Activated T-cell treated with anti-CD3 and anti-CD28 coated beads for 1 hour (primary cell): ENCODE measurements at regions not wholly inside any gene's neighbourhood (a gene's known extent, or its start where the extent isn't known, plus 50 kb on each side); places are given as distances from the start of the nearest gene placed in this dataset.

ENCODE experiments used
- DNase-seq: peaks from one replicate; pipeline ENCODE4 v3.0.0-alpha.2; 2020; ENCODE audit warnings: low read depth

DNA sequence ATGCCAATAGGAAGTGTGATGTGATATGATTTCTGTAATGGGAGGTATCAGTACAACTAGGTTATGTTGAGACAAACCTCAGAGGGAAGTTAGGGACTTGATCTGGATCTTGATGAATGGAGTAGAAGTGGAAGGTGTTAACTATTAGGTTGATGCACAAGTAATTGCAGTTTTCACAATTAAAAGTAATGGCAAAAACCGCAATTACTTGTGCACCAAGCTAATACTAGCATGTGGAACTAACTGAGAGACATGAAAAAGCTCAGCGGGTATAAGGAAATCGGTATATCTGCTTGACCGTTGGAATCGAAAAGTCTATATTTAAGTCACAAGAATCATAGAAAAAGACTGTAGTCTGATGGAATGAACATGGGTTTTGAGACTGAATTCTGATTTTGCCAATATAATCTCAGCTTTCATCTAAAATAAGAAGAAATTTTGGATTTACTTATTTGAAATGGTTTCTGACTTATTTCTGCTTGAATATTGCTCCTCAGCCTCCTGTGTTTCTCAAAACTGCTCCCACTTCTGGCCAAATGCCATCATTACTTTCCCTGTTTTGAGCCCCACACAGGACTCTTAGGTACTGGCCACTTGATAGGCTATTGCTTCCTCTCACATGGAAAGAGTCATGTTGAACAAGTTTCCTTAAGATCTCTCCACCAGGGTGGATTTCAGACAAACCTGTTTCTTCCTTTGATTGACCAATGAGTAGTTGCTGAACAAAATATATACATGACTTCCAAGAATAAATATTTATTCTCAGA lies 271.5 kb upstream of the COL8A1 start:
- no peak for DNase-seq

DNA sequence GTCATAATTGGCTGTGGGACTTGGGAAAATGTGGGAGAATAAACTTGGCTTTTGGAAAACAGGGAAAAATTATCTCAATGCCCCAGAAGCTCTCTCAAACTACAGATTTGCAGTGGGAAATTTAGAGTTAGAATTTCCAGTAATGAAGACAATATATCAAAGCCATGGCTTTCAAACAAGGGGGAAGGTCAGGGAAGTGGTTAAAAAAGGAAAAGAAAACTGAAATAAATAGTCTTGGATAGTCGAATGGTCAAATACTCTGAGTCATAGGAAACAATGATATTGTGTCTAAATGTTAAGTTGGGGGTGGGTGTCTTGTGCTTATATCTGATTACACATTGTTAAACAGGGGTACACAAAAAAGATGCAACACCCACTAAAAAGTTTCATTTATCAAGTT lies 272.4 kb upstream of the COL8A1 start:
- DNase-seq = no peak

DNA sequence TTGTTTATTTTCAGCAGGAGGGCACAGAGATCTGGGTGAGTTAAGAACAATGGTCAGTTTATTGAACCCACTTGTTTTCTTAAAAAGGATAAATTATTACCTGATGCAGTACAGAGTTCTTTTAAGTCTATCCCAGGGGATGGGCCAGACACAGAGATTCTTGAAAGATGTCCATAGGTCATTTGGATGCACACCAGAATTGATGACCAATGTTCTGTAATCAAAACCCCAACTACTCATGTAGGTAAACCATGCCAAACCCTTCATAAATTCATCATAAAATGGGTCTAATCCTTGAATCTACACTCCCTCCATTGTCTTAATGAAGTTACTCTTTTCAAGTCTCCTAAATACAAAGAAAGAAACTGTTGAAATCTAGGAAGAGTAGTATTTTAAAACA lies 273.0 kb upstream of the COL8A1 start:
- no peak for DNase-seq

DNA sequence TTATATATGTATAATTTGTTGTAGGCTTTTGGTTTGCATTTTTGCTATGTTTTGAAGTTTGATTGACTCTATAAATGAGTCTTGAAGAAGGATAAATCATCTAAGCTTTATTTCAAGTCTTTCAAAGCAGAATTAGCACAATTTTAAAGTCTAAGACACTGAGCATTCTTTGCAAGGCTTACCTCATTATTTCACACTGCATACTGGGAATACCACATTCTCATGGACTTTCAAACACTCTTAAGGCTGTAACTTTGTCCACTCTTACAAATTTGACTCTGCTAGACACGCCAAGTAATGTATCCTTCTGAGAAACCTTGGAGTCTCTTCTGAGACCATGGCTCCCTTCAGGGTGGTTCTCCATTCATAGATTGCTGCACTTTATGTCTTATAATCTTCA lies 281.3 kb upstream of the COL8A1 start:
- no peak for DNase-seq

DNA sequence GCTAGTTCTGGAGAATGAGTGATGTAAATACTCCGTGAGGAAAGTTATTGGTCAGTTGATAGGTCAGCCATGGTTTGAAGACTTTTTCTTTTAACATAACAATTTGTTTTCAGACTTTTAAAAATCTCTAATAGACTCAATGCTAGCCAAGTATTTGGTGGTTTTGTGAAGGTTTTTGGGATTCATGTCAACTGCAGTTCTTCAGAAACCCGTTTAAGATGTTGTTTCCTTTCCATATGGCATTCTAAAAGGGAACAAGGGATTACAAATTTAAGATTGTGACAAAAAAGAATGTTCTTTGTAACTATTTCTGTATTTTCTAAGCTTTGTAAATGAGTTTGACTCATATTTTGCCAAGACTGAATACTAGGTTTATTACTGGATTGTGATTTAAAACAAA lies 281.7 kb upstream of the COL8A1 start:
- no peak for DNase-seq

DNA sequence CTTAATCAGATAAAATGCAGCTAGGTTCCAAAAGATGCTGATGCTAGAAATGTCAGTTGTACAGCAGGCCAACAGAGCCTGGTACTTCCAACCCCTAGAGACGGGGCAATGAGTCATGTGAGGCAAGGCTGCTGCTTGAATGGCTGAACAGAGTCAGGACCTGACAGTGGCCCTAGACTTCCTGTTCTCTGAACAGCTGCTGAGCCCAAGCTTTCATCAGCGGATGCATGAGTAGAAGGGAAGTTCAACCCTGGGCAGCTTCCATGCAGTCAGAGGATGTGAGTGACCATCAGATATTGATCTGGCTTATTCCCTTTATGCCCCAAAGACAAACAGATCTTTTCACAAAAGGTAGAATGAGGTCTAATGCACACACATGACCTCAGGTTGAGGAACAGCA lies 282.9 kb upstream of the COL8A1 start:
- no peak for DNase-seq

DNA sequence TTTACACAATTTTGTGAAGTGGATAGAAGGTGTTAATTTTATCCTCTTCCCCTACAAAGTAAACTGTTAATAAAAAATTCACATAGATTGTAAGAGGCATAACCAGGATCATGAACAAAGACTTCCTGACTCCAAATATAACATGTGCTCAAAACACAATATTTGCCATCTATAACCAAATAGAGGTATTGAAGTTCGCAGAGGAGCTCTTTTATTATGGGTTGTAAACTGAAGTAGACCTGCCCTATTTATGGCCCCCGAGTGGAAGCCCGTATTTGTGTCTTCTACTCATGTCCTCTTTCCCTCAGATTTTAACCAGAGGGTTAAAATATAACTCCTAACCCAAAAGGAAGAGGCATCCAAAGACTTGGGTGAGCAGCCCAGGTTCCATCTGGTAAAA lies 285.6 kb upstream of the COL8A1 start:
- DNase-seq = no peak

DNA sequence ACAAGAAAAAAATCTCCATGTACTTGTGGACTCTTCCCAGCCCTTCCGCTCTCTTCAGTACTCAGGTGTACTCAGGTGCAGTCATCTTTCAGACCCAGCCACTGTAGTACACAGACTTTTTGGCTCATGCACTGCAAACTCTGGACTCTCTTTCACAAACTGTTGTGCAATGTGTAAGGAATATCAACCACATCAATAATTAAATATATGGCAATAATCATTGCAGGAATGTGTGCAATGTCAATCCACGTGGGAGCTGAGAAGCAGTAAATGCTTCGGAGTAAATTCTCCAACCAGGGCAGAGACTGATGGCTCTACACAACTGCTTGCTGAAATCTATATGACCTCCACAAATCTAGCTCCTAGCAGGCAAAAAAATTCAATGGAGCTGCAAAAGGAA lies 287.3 kb upstream of the COL8A1 start:
- DNase-seq = no peak

DNA sequence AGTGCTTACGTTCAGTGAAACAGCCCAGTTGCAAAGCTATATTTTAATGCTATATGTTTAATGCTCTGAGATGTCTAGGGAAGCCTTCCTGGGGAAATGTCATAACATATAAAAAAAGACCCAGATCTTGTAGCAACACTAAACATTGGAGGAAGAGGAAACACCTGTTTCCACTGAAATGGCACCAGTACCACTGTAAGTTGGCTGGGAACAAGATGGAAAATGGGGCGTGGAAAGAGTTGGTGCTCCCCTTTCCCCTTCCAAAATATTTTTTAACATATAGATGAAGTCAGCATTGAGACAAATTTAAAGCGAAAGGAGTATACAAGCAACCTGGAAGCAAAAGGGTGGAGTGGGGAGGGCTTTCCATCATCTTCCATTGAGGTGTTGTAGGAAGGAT lies 289.9 kb upstream of the COL8A1 start:
- DNase-seq = no peak

DNA sequence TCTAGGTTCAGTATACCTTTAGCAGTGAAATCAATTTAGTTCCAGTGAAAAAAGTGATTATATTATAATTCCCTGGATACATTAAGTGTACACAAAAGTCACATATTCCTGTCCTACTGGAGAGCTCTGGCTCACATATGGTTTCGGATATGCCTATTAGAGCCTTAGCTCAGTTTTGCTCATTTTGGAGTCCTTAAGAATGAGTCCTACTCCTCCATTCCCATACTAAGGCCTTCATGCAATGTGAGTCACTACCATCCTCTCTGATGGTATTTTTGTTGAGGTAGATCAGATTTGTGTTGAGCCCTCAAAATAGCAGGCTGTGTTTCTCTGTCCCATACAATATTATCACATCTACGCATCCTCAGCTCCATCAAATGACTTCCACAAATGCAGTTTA lies 294.2 kb upstream of the COL8A1 start:
- DNase-seq = no peak

DNA sequence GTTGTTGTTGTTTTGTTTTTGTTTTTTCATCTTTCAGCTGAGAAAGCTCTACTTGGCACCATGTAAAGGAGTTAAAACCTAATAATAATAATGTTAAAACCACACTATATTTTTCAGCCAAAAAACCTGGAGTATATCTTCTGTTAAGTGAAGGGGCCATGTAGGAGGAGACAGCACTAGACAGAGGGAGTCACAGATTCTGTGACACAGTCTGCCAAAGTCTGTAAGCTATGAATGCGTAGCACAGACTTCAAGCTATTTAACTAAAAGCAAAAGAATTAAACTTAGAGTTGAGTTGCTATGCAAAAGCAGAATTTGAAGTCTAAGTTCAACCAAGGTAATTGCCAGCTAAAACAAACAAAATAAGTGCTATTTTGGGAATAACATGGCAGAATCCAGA lies 296.0 kb upstream of the COL8A1 start:
- no peak for DNase-seq

DNA sequence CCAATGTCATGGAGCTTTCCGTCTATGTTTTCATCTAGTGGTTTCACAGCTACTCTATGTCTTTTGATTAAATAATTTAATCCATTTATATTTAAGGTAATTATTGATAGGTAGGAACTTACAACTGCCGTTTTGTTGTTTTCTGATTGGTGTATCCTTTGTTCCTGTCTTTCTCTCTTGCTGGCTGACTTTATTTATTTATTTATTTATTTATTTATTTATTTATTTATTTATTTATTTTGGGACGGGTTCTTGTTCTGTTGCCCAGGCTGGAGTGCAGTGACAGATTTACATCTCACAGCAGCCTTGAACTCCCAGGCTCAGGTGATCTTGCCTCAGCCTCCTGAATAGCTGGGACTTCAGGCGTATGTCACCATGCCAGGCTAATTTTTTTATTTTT lies 299.2 kb upstream of the COL8A1 start:
- DNase-seq = no peak

DNA sequence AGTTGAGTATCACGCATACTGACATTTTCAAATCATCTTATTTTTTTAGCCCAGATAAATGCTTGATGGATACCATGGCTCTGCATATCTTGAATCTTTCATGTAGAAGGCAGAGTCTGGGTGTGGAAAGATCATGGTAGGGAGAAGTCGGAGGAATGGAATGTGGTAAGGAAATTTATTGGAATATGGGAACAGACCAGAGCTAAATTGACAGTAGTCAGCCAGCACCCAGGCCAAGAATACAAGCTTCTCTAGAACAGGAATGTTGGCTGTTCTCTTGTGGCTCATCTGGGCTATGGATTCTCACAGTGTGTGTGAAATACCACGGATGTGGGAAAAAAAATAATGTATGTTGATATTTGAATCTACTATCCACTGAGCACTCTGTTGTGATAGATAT lies 305.7 kb upstream of the COL8A1 start:
- no peak for DNase-seq

DNA sequence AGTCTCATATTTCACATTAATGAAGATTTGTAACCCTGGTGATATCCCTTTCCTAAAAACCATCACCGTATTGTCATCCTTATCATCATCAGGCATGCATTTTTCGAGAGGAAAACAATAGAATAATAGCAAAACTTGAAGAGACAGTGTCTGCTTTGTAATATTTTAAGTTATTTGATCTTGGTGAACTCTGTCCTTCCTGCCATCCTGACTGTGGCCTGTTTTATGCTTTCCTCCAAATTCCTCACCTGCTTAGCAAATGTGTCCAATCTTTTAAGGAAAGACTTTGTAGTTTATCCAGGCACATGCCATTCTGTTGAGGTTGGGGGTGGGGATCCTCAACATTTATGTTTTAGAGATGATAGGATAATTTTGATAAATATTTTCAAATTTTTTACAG lies 306.1 kb upstream of the COL8A1 start:
- DNase-seq = no peak

DNA sequence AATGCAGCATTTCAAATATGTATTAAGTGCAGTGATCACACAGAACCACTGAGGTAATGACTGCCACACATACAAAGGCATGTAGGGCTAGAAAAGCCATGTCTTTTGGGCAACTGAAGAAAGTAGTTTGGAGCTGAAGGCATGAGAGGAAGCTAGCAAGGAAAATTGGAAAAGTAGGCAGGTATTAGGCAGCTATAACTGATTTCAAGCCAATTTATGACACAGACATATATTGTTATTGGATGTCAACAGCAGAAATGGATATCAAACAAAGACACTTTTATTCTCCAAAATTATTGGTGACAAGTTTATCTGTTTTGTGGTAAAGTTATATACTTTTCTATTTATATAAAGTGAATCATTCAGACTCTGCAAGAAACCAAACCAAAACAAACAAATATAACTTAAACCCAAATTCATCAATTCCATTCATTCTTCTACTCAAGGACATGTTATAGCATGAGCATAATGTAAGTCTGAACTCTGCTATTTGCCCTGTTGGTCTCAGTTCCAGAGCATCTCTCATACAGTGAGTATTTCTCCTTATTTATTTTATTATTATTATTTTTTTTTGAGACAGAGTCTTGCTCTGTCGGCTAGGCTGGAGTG lies 307.4 kb upstream of the COL8A1 start:
- DNase-seq = no peak

DNA sequence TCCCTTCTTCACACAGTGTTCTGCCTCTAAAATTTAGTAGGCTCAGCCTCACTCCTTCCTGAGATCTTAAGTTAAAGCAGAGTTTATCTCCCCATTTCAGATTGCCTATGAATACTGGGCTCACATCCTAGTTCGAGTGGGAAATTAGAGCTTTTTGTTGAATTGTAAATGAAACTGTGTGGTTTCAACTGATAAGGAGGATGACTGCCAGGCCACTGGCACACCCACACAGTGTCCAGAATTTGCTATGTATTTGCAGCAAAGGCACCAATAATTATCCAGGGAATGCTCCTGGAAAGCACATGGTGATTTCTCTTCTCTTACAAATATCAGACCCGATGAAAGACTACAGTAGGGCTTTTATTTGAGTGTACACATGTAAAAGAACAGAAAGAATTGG lies 308.1 kb upstream of the COL8A1 start:
- no peak for DNase-seq

DNA sequence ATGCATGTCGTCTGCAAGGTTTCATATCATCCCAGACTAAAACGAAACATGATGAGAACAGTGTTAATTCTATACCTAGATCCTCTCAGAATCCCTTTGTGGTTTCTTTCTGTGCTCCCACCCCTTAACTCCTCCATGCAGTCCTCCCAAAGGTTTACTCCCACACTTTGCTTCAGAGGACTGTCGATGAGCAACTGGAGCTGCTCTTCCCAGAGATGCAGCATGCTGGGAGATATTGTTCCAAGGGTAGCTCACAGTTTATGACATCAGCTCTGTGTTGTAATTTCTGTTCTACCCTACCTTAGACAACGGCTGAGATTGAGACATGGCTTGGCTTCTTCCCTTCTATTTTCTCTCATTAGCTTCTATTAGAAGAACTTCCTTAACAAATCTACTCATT lies 313.0 kb upstream of the COL8A1 start:
- no peak for DNase-seq

DNA sequence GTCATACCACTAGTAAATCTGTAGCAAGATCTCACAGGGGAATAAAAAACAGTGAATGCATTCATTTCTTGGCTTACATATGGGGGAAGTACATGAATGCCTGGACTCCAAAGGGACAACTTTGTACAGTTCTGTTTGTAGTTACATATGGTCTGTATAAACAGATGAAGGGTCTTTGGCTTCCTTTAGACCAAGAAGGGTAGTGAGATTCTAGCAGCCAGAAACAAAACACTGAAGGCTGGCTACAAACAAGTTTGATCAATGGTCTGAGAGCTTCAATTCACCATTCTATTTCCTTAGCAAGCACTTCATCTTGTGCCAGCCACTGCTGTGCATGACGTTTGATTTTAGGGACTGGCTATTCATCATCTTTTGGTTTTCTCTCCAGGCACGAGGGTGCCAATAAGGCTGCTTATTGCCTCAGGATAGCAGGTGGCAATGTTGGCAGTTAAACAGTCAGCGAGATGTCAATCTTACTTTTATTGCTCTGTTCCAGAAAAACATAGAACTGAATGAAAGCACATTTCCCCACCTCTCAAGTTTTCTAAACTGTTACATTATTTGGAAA lies 313.7 kb upstream of the COL8A1 start:
- no peak for DNase-seq

DNA sequence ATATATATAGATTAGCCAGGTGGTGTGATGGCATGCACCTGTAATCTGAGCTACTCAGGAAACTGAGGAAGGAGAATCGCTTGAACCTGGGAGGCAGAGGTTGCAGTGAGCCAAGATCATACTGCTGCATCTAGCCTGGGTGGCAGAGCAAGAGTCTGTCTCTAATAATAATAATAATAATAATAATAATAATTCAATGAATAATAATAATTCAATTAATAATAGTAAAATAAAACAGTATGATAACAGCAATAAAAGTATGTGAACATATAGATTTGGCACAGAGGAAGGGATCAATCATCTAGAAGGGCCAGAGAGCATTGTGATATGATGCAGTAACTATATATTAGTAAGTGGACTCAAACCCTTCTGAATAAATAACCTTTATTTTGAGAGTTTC lies 314.5 kb upstream of the COL8A1 start:
- DNase-seq = no peak

DNA sequence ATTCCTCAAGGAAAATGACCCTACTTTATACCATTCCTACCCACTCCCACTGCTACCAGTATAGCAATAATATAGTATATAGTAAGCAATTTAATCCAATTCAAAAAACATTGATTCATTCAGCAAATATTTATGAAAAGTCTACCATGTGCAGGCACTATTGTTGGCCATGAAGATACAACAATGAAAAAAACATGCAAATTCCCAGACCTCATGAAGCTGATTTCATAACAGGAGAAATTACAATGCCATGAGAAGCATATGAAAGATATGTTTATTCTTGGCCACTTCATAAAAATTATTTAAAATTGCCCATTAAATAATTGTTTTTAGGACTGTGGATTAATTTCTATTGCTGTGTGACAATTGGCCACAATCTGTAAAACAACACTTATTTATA lies 315.8 kb upstream of the COL8A1 start:
- DNase-seq = no peak

DNA sequence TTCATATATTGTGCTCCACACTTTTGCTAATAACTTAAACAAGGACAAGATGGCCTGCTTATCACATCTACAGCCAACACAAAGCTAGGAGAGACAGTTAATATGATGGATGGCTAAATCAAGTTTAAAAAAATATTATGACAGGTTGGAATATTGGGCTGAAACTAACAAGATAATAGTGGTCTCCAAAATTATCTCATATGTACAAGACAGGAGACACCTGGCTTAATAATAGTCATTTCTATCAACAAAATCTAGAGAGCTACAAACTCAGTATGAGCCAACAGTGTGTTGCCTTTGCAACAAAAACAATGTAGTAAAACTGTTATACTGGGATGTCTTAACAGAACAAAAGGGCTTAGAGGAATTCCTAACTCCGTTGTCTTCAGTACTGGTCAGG lies 317.1 kb upstream of the COL8A1 start:
- no peak for DNase-seq

DNA sequence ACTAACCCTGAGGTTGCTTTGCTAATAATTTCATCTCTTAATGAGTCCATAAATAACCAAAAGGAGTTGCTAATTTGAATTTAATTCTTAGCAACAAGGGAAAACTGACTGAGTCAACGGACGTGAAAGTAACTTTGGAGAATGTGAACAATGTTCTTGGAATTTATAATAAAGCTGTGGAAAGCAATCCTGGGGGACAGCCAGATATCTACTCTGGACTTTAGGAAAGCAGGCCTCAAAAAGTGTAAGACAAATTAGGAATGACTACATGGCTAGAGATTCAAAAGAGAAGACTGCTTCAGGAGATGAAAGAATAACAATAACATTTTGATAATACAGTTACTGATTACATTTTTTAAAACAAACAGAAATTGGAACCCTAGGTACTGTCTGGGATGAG lies 318.4 kb upstream of the COL8A1 start:
- DNase-seq = no peak

DNA sequence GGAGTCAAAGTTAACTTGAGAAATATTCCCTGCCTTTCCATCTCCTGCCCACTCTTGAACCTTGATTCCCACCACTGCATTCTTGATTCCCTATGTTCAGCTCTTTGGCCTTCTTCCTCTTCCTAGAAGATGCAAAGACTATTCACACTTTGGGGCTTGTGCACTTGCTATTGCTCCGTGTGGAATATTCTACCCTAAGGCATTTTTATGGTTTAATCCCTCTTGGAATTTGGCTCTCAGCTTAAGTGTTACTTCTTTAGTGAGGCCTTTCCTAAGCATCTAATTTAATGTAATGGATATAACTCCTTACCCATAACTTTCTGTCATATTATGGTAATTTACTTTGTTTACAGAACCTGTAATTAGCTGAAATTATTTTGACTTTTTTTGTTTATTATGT lies 318.9 kb upstream of the COL8A1 start:
- no peak for DNase-seq

DNA sequence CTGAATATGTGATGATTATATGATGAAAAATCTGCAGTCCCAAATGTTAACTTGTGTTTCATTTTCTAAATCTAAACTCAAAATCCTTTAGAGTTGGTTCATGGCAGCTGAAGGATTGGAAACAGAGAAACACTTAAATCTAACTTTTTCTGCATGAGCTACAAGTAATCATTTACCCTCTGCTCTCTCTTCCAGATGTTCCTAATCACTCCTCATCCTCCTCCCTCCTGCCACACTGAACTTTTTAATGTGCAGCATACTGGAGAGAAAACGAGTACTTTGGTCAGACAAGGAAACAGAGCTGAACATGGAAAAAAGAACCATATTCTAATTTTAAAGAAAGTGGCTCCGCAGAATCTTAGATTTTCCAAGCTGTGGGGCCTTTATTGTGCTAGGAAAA lies 321.2 kb upstream of the COL8A1 start:
- no peak for DNase-seq
